IMR-90 (cell line): ENCODE measurements at regions not wholly inside any gene's neighbourhood (a gene's known extent, or its start where the extent isn't known, plus 50 kb on each side); places are given as distances from the start of the nearest gene placed in this dataset.

Experiments used
- BHLHE40 ChIP-seq: fragments of 150-350 bp; IDR thresholded peaks from 2 replicates; pipeline ENCODE4 v1.6.1; 2016; ENCODE audit warnings: mild to moderate bottlenecking, low read depth, low read length
- CEBPB ChIP-seq: IDR thresholded peaks from 2 replicates; pipeline ENCODE4 v1.6.1; 2012; ENCODE audit warnings: low read depth, low read length, improper control_type of control experiment
- CTCF ChIP-seq: conservative IDR thresholded peaks from 2 replicates; pipeline ENCODE4 v1.5.1; 2012; ENCODE audit warnings: mild to moderate bottlenecking, low read depth, low read length, improper control_type of control experiment
- FOS ChIP-seq: fragments of 150-350 bp; IDR thresholded peaks from 2 replicates; pipeline ENCODE4 v1.6.1; 2016; ENCODE audit warnings: low read depth, low read length
- MAFK ChIP-seq: IDR thresholded peaks from 2 replicates; pipeline ENCODE4 v1.6.1; 2012; ENCODE audit warnings: low read depth, low read length, improper control_type of control experiment
- MAZ ChIP-seq: IDR thresholded peaks from 2 replicates; pipeline ENCODE4 v1.6.1; 2012; ENCODE audit warnings: low read depth, mild to moderate bottlenecking, low read length, improper control_type of control experiment, moderate library complexity, borderline replicate concordance
- MXI1 ChIP-seq: IDR thresholded peaks from 2 replicates; pipeline ENCODE4 v1.6.1; 2012; ENCODE audit warnings: low read depth, mild to moderate bottlenecking, low read length, moderate library complexity, borderline replicate concordance
- POLR2A ChIP-seq: IDR thresholded peaks from 2 replicates; pipeline ENCODE4 v1.6.1; 2012; ENCODE audit warnings: mild to moderate bottlenecking, low read depth, low read length
- RCOR1 ChIP-seq: IDR thresholded peaks from 2 replicates; pipeline ENCODE4 v1.6.1; 2012; ENCODE audit warnings: mild to moderate bottlenecking, low read length, improper control_type of control experiment; ENCODE audit not compliant: insufficient replicate concordance
- RFX5 ChIP-seq: IDR thresholded peaks from 2 replicates; pipeline ENCODE4 v1.8.0; 2012; ENCODE audit warnings: low read depth, mild to moderate bottlenecking, low read length, moderate library complexity
- SMC3 ChIP-seq: fragments of 150-350 bp; IDR thresholded peaks from 2 replicates; pipeline ENCODE4 v1.6.1; 2016; ENCODE audit warnings: low read depth, mild to moderate bottlenecking, antibody characterized with exemption, low read length, moderate library complexity
- TF ChIP-seq, protein P1 (sequence below): fragments of 150-350 bp; IDR thresholded peaks from 2 replicates; pipeline ENCODE4 v1.6.1; 2017; ENCODE audit warnings: mild to moderate bottlenecking, antibody characterized with exemption, low read length, low read depth

- TF ChIP-seq CTCF, result no peak
- TF ChIP-seq POLR2A, result no peak
- TF ChIP-seq, protein P1, sequence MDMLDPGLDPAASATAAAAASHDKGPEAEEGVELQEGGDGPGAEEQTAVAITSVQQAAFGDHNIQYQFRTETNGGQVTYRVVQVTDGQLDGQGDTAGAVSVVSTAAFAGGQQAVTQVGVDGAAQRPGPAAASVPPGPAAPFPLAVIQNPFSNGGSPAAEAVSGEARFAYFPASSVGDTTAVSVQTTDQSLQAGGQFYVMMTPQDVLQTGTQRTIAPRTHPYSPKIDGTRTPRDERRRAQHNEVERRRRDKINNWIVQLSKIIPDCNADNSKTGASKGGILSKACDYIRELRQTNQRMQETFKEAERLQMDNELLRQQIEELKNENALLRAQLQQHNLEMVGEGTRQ, result no peak
- TF ChIP-seq RCOR1, result no peak
- no peak for TF ChIP-seq FOS
- TF ChIP-seq MAZ, result no peak
- TF ChIP-seq CEBPB, result no peak
- no peak for TF ChIP-seq BHLHE40
- TF ChIP-seq SMC3, result no peak
- TF ChIP-seq RFX5, result no peak
- no peak for TF ChIP-seq MXI1
- TF ChIP-seq MAFK, result no peak
These were observed 125.3 kb downstream of the SEC23IP start for GRCh38 chr10:120017733-120018417.
